Tibial nerve (tissue), 3 donors: ENCODE measurements at regions not wholly inside any gene's neighbourhood (a gene's known extent, or its start where the extent isn't known, plus 50 kb on each side); places are given as distances from the start of the nearest gene placed in this dataset.

Experiments used
- CTCF ChIP-seq, 5 experiments: fragments of 200-600 bp in 3 of 5; fragments of 450-650 bp in 2 of 5; sonication (generic) in 3 of 5; IDR thresholded peaks; one replicate each; pipeline ENCODE4 v1.5.1; 2016 to 2019; ENCODE audit warnings: antibody characterized with exemption in 5 of 5, mild to moderate bottlenecking in 3 of 5, moderate library complexity in 2 of 5
- POLR2A ChIP-seq, 2 donors: fragments of 450-650 bp; IDR thresholded peaks; one replicate each; pipeline ENCODE4 v1.6.1; 2017; ENCODE audit warnings: antibody characterized with exemption in 2 of 2, mild to moderate bottlenecking in 2 of 2, moderate library complexity in 2 of 2

GRCh38 chr14:22271838-22272799, 316.9 kb downstream of the DAD1 start:
- no peak for TF ChIP-seq CTCF (IDR thresholded peaks at IDR 0.05)
- TF ChIP-seq POLR2A (IDR thresholded peaks at IDR 0.05) = no peak
